Gastrocnemius medialis (tissue), 4 donors: ENCODE measurements at regions not wholly inside any gene's neighbourhood (a gene's known extent, or its start where the extent isn't known, plus 50 kb on each side); places are given as distances from the start of the nearest gene placed in this dataset.

Source experiments
- CTCF ChIP-seq, 5 experiments: fragments of 450-650 bp in 3 of 5; fragments of 200-600 bp in 2 of 5; sonication (generic) in 2 of 5; IDR thresholded peaks in 4 of 5; conservative IDR thresholded peaks in 1 of 5; 1 replicate in 4 of 5; 2 replicates in 1 of 5; pipeline ENCODE4 v1.5.1; 2016 to 2019; ENCODE audit warnings: antibody characterized with exemption in 5 of 5, mild to moderate bottlenecking in 3 of 5, moderate library complexity in 3 of 5
- POLR2A ChIP-seq, 2 donors: fragments of 450-650 bp; IDR thresholded peaks; one replicate each; pipeline ENCODE4 v1.6.1; 2017; ENCODE audit warnings: antibody characterized with exemption in 2 of 2, mild to moderate bottlenecking in 2 of 2, moderate library complexity in 2 of 2

- TF ChIP-seq POLR2A (IDR thresholded peaks at IDR 0.05), result no peak
- no peak for TF ChIP-seq CTCF (IDR thresholded peaks at IDR 0.05 in 4 of 5, conservative IDR thresholded peaks at IDR 0.05 in 1 of 5)
These were observed 115.4 kb upstream of the ETV6 start for GRCh38 chr12:11534064-11534463.
